ENCODE measurements at regions not wholly inside any gene's neighbourhood (a gene's known extent, or its start where the extent isn't known, plus 50 kb on each side); places are given as distances from the start of the nearest gene placed in this dataset.
"Not testable (repeated sequence)": the region's sequence is repeated elsewhere in the genome, so short reads cannot be mapped to it uniquely, and the experiment has no call there.

- TF ChIP-seq, protein P1, sequence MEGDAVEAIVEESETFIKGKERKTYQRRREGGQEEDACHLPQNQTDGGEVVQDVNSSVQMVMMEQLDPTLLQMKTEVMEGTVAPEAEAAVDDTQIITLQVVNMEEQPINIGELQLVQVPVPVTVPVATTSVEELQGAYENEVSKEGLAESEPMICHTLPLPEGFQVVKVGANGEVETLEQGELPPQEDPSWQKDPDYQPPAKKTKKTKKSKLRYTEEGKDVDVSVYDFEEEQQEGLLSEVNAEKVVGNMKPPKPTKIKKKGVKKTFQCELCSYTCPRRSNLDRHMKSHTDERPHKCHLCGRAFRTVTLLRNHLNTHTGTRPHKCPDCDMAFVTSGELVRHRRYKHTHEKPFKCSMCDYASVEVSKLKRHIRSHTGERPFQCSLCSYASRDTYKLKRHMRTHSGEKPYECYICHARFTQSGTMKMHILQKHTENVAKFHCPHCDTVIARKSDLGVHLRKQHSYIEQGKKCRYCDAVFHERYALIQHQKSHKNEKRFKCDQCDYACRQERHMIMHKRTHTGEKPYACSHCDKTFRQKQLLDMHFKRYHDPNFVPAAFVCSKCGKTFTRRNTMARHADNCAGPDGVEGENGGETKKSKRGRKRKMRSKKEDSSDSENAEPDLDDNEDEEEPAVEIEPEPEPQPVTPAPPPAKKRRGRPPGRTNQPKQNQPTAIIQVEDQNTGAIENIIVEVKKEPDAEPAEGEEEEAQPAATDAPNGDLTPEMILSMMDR (IDR thresholded peaks at IDR 0.05; ENCODE audit: low read length): not testable (repeated sequence)
- TF ChIP-seq EZH2 (IDR thresholded peaks at IDR 0.05; ENCODE audit: borderline replicate concordance, low read length): not testable (repeated sequence)
Observed at GRCh38 chr15:47077846-47078245, 639.5 kb upstream of the SEMA6D start.
